ENCODE measurements at regions not wholly inside any gene's neighbourhood (a gene's known extent, or its start where the extent isn't known, plus 50 kb on each side); places are given as distances from the start of the nearest gene placed in this dataset.

- no peak overlapping the region for H3K27ac ChIP-seq (ENCODE audit: low read depth, low read length)
- no peaks in the 10 kb centered on the region for H3K36me3 ChIP-seq (ENCODE audit: control insufficient read depth in 1 of 2, insufficient read depth in 2 of 2, low read length in 2 of 2)
- H3K27me3 ChIP-seq (ENCODE audit: control insufficient read depth in 1 of 2, insufficient read depth in 2 of 2, low read length in 2 of 2) = no peaks in the 10 kb centered on the region
- H3K9ac ChIP-seq (ENCODE audit: low read depth in 1 of 2, low read length in 2 of 2) = no peak overlapping the region
- H3K4me3 ChIP-seq (ENCODE audit: low read depth in 1 of 2, low read length in 2 of 2) = no peak overlapping the region
- H3K4me1 ChIP-seq (ENCODE audit: control insufficient read depth in 1 of 2, insufficient read depth in 2 of 2, low read length in 2 of 2) = no peaks in the 10 kb centered on the region
- no peaks in the 10 kb centered on the region for H3K9me3 ChIP-seq (ENCODE audit: control insufficient read depth in 1 of 2, low read length in 2 of 2)
These were observed 137.6 kb downstream of the FAM124B start for GRCh38 chr2:224264259-224264658.

DNA sequence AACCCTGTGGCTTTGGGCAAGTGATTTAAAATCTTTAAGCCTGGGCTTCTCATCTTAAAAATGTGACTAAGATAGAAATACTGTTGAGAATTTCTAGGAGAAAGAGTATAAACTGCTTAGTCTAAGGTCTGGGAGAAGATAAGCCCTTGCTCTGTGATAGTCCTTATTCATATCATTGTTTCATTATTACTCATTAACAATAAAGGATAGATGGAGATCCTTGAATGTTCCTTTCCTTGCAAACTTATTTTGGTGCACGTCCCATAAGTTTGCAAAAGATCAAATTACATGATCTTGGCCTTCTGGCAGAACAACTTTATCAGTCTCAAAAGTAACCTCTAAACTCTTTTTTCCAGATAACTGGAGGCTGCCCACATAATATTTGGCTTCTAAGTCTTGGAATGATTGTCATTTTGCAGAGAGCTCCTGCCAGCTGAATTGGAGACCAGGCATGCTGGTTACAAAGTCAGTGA is 138.3 kb downstream of the FAM124B start:
- Histone ChIP-seq H3K27me3 (ENCODE audit: control insufficient read depth in 1 of 2, insufficient read depth in 2 of 2, low read length in 2 of 2) (no peaks in the 10 kb centered on the region), H3K27ac (ENCODE audit: low read depth, low read length) (no peak overlapping the region), H3K9ac (ENCODE audit: low read depth in 1 of 2, low read length in 2 of 2) (no peak overlapping the region), H3K4me1 (ENCODE audit: control insufficient read depth in 1 of 2, insufficient read depth in 2 of 2, low read length in 2 of 2) (no peaks in the 10 kb centered on the region), H3K4me3 (ENCODE audit: low read depth in 1 of 2, low read length in 2 of 2) (no peak overlapping the region), H3K9me3 (ENCODE audit: control insufficient read depth in 1 of 2, low read length in 2 of 2) (no peaks in the 10 kb centered on the region), H3K36me3 (ENCODE audit: control insufficient read depth in 1 of 2, insufficient read depth in 2 of 2, low read length in 2 of 2) (no peaks in the 10 kb centered on the region)

DNA sequence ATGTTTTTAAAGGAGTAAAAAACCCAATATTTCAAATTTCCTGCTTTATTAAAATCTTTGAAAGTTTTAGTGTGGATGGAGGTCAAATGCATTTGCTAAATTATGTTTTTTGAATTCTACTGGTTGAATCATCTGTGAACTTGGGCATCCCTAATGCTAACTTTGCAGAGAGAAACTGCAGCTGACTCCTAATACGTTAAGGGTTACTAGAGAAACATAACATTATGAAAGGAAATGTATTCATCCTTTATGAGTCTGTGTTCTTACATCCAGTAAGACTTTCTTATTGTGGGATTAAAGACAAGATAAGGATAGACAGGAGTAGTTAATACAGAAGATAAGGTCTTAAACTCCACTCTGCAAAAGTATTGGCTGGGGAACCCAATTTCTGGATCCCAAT is 140.6 kb downstream of the FAM124B start:
- Histone ChIP-seq H3K9ac (ENCODE audit: low read depth in 1 of 2, low read length in 2 of 2) (no peak overlapping the region), H3K27ac (ENCODE audit: low read depth, low read length) (no peak overlapping the region), H3K27me3 (ENCODE audit: control insufficient read depth in 1 of 2, insufficient read depth in 2 of 2, low read length in 2 of 2) (no peaks in the 10 kb centered on the region), H3K36me3 (ENCODE audit: control insufficient read depth in 1 of 2, insufficient read depth in 2 of 2, low read length in 2 of 2) (no peaks in the 10 kb centered on the region), H3K9me3 (ENCODE audit: control insufficient read depth in 1 of 2, low read length in 2 of 2) (no peaks in the 10 kb centered on the region), H3K4me3 (ENCODE audit: low read depth in 1 of 2, low read length in 2 of 2) (no peak overlapping the region), H3K4me1 (ENCODE audit: control insufficient read depth in 1 of 2, insufficient read depth in 2 of 2, low read length in 2 of 2) (no peaks in the 10 kb centered on the region)

DNA sequence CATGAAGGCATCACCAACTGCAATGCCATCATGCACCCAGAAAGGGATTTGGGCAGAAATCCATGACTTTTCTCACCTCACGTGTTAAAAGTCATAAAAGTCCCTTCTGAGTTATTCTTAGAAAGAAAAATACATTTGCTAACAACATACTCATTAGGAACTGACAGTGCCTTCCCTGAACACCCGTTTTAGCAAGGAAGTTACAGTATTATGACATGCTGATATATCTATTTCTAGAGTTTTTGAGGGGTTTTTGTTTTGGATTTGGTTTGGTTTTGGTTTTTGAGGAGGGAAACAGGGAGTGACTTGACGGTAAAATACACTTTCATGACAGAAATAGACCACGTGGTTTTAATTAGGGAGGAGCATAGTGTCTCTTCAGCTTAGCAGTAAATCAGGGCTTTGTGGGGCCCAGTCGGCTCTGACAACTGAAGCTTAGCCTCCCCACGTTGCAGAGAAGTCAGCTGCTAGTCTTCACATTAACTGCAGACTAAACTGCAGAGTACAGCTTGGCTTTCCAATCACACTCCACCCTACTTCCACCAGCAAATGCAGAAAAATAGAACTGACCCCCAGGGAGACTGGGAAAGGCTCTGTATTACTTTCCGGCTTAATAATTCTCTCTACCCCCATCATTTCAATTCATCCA is 141.4 kb downstream of the FAM124B start:
- no peaks in the 10 kb centered on the region for H3K9me3 ChIP-seq (ENCODE audit: control insufficient read depth in 1 of 2, low read length in 2 of 2)
- H3K9ac ChIP-seq (ENCODE audit: low read depth in 1 of 2, low read length in 2 of 2) = no peak overlapping the region
- no peak overlapping the region for H3K27ac ChIP-seq (ENCODE audit: low read depth, low read length)
- H3K27me3 ChIP-seq (ENCODE audit: control insufficient read depth in 1 of 2, insufficient read depth in 2 of 2, low read length in 2 of 2) = no peaks in the 10 kb centered on the region
- H3K36me3 ChIP-seq (ENCODE audit: control insufficient read depth in 1 of 2, insufficient read depth in 2 of 2, low read length in 2 of 2) = no peaks in the 10 kb centered on the region
- no peaks in the 10 kb centered on the region for H3K4me1 ChIP-seq (ENCODE audit: control insufficient read depth in 1 of 2, insufficient read depth in 2 of 2, low read length in 2 of 2)
- H3K4me3 ChIP-seq (ENCODE audit: low read depth in 1 of 2, low read length in 2 of 2) = no peak overlapping the region

GRCh38 chr2:224259831-224260230 is 142.1 kb downstream of the FAM124B start:
- H3K27ac ChIP-seq (ENCODE audit: low read depth, low read length) = no peak overlapping the region
- H3K9ac ChIP-seq (ENCODE audit: low read depth in 1 of 2, low read length in 2 of 2) = no peak overlapping the region
- no peaks in the 10 kb centered on the region for H3K9me3 ChIP-seq (ENCODE audit: control insufficient read depth in 1 of 2, low read length in 2 of 2)
- H3K27me3 ChIP-seq (ENCODE audit: control insufficient read depth in 1 of 2, insufficient read depth in 2 of 2, low read length in 2 of 2) = no peaks in the 10 kb centered on the region
- no peak overlapping the region for H3K4me3 ChIP-seq (ENCODE audit: low read depth in 1 of 2, low read length in 2 of 2)
- H3K36me3 ChIP-seq (ENCODE audit: control insufficient read depth in 1 of 2, insufficient read depth in 2 of 2, low read length in 2 of 2) = no peaks in the 10 kb centered on the region
- no peaks in the 10 kb centered on the region for H3K4me1 ChIP-seq (ENCODE audit: control insufficient read depth in 1 of 2, insufficient read depth in 2 of 2, low read length in 2 of 2)

DNA sequence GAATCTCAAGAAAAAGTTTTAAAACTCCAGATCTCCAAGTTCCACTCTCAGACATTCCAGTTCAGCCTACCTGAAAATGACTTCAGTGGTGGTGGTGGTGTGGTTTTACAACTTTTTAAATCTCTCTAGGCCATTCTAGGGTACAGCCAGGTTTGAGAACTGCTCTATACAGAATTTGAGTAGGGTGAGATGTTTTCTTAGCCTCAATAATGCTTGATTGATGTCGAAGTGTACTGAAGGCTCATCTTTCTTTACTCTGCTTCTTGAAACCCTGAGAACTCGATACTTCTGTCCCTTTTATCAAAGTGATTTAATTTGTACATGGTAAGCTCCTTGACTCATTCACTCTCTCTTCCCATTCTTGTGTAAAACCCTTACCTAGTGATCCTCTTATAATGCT is 143.8 kb downstream of the FAM124B start:
- H3K9ac ChIP-seq (ENCODE audit: low read depth in 1 of 2, low read length in 2 of 2) = no peak overlapping the region
- H3K9me3 ChIP-seq (ENCODE audit: control insufficient read depth in 1 of 2, low read length in 2 of 2) = no peaks in the 10 kb centered on the region
- H3K27me3 ChIP-seq (ENCODE audit: control insufficient read depth in 1 of 2, insufficient read depth in 2 of 2, low read length in 2 of 2) = no peaks in the 10 kb centered on the region
- no peaks in the 10 kb centered on the region for H3K36me3 ChIP-seq (ENCODE audit: control insufficient read depth in 1 of 2, insufficient read depth in 2 of 2, low read length in 2 of 2)
- H3K4me3 ChIP-seq (ENCODE audit: low read depth in 1 of 2, low read length in 2 of 2) = no peak overlapping the region
- no peaks in the 10 kb centered on the region for H3K4me1 ChIP-seq (ENCODE audit: control insufficient read depth in 1 of 2, insufficient read depth in 2 of 2, low read length in 2 of 2)
- H3K27ac ChIP-seq (ENCODE audit: low read depth, low read length) = no peak overlapping the region

DNA sequence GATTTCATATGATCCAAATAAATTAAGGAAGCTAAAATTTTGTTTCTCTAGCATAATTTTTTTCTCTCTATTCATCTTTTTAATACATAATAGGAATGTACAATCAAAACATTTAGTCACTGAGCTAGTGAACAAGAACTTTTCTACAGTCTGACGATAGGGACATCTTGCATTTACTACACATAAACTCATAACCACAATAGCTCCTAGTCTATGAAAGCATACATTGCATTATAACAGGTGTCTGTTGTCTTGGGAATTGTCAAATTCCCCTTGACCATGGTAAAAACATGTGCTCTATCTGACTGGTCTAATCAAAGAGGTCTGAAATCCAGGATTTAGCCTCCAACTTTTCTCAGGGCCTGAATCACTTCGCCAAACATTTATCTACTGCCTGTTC is 144.8 kb downstream of the FAM124B start:
- Histone ChIP-seq H3K9ac (ENCODE audit: low read depth in 1 of 2, low read length in 2 of 2) (no peak overlapping the region), H3K9me3 (ENCODE audit: control insufficient read depth in 1 of 2, low read length in 2 of 2) (no peaks in the 10 kb centered on the region), H3K4me1 (ENCODE audit: control insufficient read depth in 1 of 2, insufficient read depth in 2 of 2, low read length in 2 of 2) (no peaks in the 10 kb centered on the region), H3K36me3 (ENCODE audit: control insufficient read depth in 1 of 2, insufficient read depth in 2 of 2, low read length in 2 of 2) (no peaks in the 10 kb centered on the region), H3K27me3 (ENCODE audit: control insufficient read depth in 1 of 2, insufficient read depth in 2 of 2, low read length in 2 of 2) (no peaks in the 10 kb centered on the region), H3K4me3 (ENCODE audit: low read depth in 1 of 2, low read length in 2 of 2) (no peak overlapping the region), H3K27ac (ENCODE audit: low read depth, low read length) (no peak overlapping the region)

GRCh38 chr2:224253464-224253863 is 148.4 kb downstream of the FAM124B start:
- Histone ChIP-seq H3K27ac (ENCODE audit: low read depth, low read length) (no peak overlapping the region), H3K36me3 (ENCODE audit: control insufficient read depth in 1 of 2, insufficient read depth in 2 of 2, low read length in 2 of 2) (no peaks in the 10 kb centered on the region), H3K27me3 (ENCODE audit: control insufficient read depth in 1 of 2, insufficient read depth in 2 of 2, low read length in 2 of 2) (no peaks in the 10 kb centered on the region), H3K9me3 (ENCODE audit: control insufficient read depth in 1 of 2, low read length in 2 of 2) (no peaks in the 10 kb centered on the region), H3K4me1 (ENCODE audit: control insufficient read depth in 1 of 2, insufficient read depth in 2 of 2, low read length in 2 of 2) (peaks cover 0 to 4% of the 10 kb centered on the region in 2 donors), H3K9ac (ENCODE audit: low read depth in 1 of 2, low read length in 2 of 2) (no peak overlapping the region), H3K4me3 (ENCODE audit: low read depth in 1 of 2, low read length in 2 of 2) (no peak overlapping the region)

- Histone ChIP-seq H3K27me3 (ENCODE audit: control insufficient read depth in 1 of 2, insufficient read depth in 2 of 2, low read length in 2 of 2) (no peaks in the 10 kb centered on the region), H3K9ac (ENCODE audit: low read depth in 1 of 2, low read length in 2 of 2) (no peak overlapping the region), H3K4me3 (ENCODE audit: low read depth in 1 of 2, low read length in 2 of 2) (no peak overlapping the region), H3K4me1 (ENCODE audit: control insufficient read depth in 1 of 2, insufficient read depth in 2 of 2, low read length in 2 of 2) (peaks cover 0 to 10% of the 10 kb centered on the region in 2 donors), H3K36me3 (ENCODE audit: control insufficient read depth in 1 of 2, insufficient read depth in 2 of 2, low read length in 2 of 2) (no peaks in the 10 kb centered on the region), H3K9me3 (ENCODE audit: control insufficient read depth in 1 of 2, low read length in 2 of 2) (no peaks in the 10 kb centered on the region), H3K27ac (ENCODE audit: low read depth, low read length) (no peak overlapping the region)
These were observed 149.3 kb downstream of the FAM124B start for GRCh38 chr2:224252631-224253030.

DNA sequence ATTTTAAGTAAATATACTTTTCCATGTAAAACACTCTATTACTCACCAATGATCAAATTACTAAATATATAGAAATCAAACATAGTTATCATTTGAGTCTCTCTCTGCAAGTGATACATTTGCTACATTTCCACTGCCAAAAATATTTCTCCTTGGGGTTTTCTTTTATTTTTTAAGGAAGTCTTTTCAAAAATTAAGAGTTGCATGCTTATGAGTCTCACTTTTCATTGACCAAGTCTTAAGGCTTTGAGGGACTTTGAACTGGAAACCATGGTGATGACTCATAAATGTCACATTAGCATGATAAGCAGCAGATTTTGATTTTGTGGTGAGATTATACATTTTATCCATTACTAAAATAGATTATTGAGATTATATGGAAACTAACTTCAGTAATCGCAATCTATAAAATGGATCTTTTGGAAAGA is 152.9 kb downstream of the FAM124B start:
- no peaks in the 10 kb centered on the region for H3K36me3 ChIP-seq (ENCODE audit: control insufficient read depth in 1 of 2, insufficient read depth in 2 of 2, low read length in 2 of 2)
- peaks cover 0 to 10% of the 10 kb centered on the region in 2 donors for H3K4me1 ChIP-seq (ENCODE audit: control insufficient read depth in 1 of 2, insufficient read depth in 2 of 2, low read length in 2 of 2)
- no peaks in the 10 kb centered on the region for H3K27me3 ChIP-seq (ENCODE audit: control insufficient read depth in 1 of 2, insufficient read depth in 2 of 2, low read length in 2 of 2)
- H3K27ac ChIP-seq (ENCODE audit: low read depth, low read length) = no peak overlapping the region
- no peak overlapping the region for H3K4me3 ChIP-seq (ENCODE audit: low read depth in 1 of 2, low read length in 2 of 2)
- H3K9me3 ChIP-seq (ENCODE audit: control insufficient read depth in 1 of 2, low read length in 2 of 2) = no peaks in the 10 kb centered on the region
- H3K9ac ChIP-seq (ENCODE audit: low read depth in 1 of 2, low read length in 2 of 2) = no peak overlapping the region

Data from duodenal mucosa (tissue), 2 donors.